IMR-90 (cell line): ENCODE measurements at regions not wholly inside any gene's neighbourhood (a gene's known extent, or its start where the extent isn't known, plus 50 kb on each side); places are given as distances from the start of the nearest gene placed in this dataset.

ENCODE experiments used
- CTCF ChIP-seq: conservative IDR thresholded peaks from 2 replicates; pipeline ENCODE4 v1.5.1; 2012; ENCODE audit warnings: mild to moderate bottlenecking, low read depth, low read length, improper control_type of control experiment
- POLR2A ChIP-seq: IDR thresholded peaks from 2 replicates; pipeline ENCODE4 v1.6.1; 2012; ENCODE audit warnings: mild to moderate bottlenecking, low read depth, low read length

- no peak for TF ChIP-seq POLR2A
- TF ChIP-seq CTCF = no peak
Observed at GRCh38 chr3:197443506-197443905, 112.3 kb downstream of the BDH1 start.
